Endothelial cell (in vitro differentiated cells): ENCODE measurements at regions not wholly inside any gene's neighbourhood (a gene's known extent, or its start where the extent isn't known, plus 50 kb on each side); places are given as distances from the start of the nearest gene placed in this dataset.

Experiments
- DNase-seq: peaks from one replicate; pipeline ENCODE4 v3.0.0; 2021; ENCODE audit warnings: low spot score
- H3K27ac Mint-ChIP-seq: one replicate; pipeline ENCODE4 v1.8.0; 2021; ENCODE audit warnings: mixed read lengths, inconsistent platforms; ENCODE audit not compliant: unreplicated experiment
- H3K27me3 Mint-ChIP-seq: one replicate; pipeline ENCODE4 v1.8.0; 2021; ENCODE audit warnings: mild to moderate bottlenecking, moderate library complexity, mixed read lengths, inconsistent platforms; ENCODE audit not compliant: unreplicated experiment
- H3K36me3 Mint-ChIP-seq: one replicate; pipeline ENCODE4 v1.8.0; 2021; ENCODE audit warnings: mild to moderate bottlenecking, low read depth, mixed read lengths, inconsistent platforms; ENCODE audit not compliant: unreplicated experiment
- H3K4me1 Mint-ChIP-seq: one replicate; pipeline ENCODE4 v1.8.0; 2021; ENCODE audit warnings: mild to moderate bottlenecking, mixed read lengths, inconsistent platforms; ENCODE audit not compliant: unreplicated experiment
- H3K4me3 Mint-ChIP-seq: one replicate; pipeline ENCODE4 v1.8.0; 2021; ENCODE audit warnings: mild to moderate bottlenecking, mixed read lengths, inconsistent platforms; ENCODE audit not compliant: unreplicated experiment
- H3K9me3 Mint-ChIP-seq: one replicate; pipeline ENCODE4 v1.8.0; 2021; ENCODE audit warnings: mixed read lengths, inconsistent platforms; ENCODE audit not compliant: unreplicated experiment
- TF ChIP-seq, protein P1 (sequence below): fragments of 200-600 bp; sonication (generic); IDR thresholded peaks from one replicate; pipeline ENCODE4 v1.5.0; 2021; ENCODE audit warnings: antibody characterized with exemption; ENCODE audit not compliant: unreplicated experiment

DNA sequence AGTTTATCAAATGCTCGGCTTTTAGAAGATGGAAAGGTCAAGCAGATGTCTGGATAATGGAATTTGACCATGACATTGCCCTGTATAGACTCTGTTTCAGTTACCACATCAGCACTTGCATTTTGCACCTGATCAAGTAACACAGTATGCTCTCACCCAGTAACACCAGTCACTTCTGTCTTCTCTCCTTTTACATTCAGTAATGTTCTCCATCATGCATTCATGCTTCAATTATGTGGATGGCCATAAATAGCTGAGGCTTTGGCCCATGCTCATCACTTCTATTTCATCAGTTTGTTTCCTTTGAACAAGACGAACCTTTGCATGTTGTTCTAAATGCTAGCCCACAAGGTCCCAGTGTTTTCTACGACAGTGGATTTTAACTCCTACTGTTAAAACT lies 322.9 kb upstream of the ACVR2A start:
- Mint-ChIP-seq H3K9me3 (no peaks in the 10 kb centered on the region), H3K27ac (no peak overlapping the region), H3K27me3 (peaks cover 1% of the 10 kb centered on the region), H3K4me1 (peaks cover 7% of the 10 kb centered on the region), H3K36me3 (no peaks in the 10 kb centered on the region), H3K4me3 (no peak overlapping the region)
- DNase-seq = no peak
- TF ChIP-seq, protein P1, sequence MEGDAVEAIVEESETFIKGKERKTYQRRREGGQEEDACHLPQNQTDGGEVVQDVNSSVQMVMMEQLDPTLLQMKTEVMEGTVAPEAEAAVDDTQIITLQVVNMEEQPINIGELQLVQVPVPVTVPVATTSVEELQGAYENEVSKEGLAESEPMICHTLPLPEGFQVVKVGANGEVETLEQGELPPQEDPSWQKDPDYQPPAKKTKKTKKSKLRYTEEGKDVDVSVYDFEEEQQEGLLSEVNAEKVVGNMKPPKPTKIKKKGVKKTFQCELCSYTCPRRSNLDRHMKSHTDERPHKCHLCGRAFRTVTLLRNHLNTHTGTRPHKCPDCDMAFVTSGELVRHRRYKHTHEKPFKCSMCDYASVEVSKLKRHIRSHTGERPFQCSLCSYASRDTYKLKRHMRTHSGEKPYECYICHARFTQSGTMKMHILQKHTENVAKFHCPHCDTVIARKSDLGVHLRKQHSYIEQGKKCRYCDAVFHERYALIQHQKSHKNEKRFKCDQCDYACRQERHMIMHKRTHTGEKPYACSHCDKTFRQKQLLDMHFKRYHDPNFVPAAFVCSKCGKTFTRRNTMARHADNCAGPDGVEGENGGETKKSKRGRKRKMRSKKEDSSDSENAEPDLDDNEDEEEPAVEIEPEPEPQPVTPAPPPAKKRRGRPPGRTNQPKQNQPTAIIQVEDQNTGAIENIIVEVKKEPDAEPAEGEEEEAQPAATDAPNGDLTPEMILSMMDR = no peak

DNA sequence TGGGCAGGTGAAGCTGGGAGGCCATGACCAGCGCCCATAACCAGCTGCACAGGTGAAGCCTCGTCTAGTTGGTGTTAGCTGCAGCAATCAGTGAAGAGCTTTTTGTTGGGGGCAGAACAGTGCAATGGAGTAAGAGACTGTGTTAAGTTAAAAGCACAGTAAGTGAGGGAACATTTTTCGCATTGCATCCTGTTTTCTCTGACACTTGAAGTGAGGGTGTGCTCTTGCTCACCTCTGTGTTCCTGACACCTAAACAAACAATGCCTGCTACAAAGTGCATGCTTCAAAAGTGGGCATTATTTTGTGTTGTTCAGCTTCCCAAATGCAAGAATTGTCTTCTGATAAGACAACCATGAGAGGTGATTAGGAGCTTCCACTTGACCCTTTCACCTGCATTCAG lies 324.0 kb upstream of the ACVR2A start:
- H3K27ac Mint-ChIP-seq = no peak overlapping the region
- DNase-seq = no peak
- H3K36me3 Mint-ChIP-seq = no peaks in the 10 kb centered on the region
- H3K27me3 Mint-ChIP-seq = peaks cover 3% of the 10 kb centered on the region
- no peaks in the 10 kb centered on the region for H3K9me3 Mint-ChIP-seq
- H3K4me1 Mint-ChIP-seq = peaks cover 7% of the 10 kb centered on the region
- TF ChIP-seq, protein P1 = no peak
- H3K4me3 Mint-ChIP-seq = no peak overlapping the region

DNA sequence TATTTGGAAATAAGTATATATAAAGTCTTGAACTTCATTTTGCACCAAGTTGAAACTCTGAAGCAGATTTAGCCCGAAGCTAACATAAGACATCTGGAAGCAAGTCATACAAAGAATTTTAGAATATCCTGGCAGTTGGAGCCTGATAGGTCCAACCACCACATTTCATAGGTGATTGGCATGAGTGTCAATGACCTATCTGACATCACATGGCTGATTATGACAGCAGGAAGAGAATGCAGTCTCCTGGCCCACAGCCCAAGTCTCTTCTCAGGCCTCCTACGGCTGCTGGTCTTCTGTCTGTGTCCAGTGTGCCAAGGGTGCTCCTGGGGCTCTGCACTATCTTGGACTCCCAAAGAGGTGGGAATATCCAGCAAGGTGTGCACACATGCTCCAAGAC lies 325.7 kb upstream of the ACVR2A start:
- Mint-ChIP-seq H3K27me3 (peaks cover 3% of the 10 kb centered on the region), H3K9me3 (no peaks in the 10 kb centered on the region), H3K4me1 (peaks cover 3% of the 10 kb centered on the region), H3K4me3 (no peak overlapping the region), H3K36me3 (no peaks in the 10 kb centered on the region), H3K27ac (no peak overlapping the region)
- DNase-seq = no peak
- TF ChIP-seq, protein P1 = no peak

DNA sequence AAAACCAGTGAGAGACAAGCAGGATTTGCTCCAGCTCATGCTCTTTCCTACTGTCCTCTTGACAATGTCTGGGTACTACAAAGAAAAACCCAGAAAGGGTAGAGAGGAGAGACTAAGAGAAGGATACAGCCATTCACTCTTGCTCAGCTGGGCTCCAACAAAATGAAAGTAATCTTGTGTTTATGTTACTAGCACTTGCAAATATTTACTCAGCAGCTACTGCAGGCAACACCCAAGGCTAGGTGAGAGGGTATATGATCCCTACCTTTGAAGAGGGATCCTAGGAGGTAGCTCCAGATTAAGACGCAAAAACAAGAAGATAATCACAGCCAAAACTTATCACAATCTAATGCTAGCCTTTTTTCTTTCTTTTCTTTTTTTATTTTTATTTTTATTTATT lies 329.6 kb upstream of the ACVR2A start:
- Mint-ChIP-seq H3K27me3 (peaks cover 3% of the 10 kb centered on the region), H3K4me3 (no peak overlapping the region), H3K27ac (no peak overlapping the region), H3K4me1 (no peaks in the 10 kb centered on the region), H3K36me3 (no peaks in the 10 kb centered on the region), H3K9me3 (no peaks in the 10 kb centered on the region)
- DNase-seq = no peak
- TF ChIP-seq, protein P1 = no peak

DNA sequence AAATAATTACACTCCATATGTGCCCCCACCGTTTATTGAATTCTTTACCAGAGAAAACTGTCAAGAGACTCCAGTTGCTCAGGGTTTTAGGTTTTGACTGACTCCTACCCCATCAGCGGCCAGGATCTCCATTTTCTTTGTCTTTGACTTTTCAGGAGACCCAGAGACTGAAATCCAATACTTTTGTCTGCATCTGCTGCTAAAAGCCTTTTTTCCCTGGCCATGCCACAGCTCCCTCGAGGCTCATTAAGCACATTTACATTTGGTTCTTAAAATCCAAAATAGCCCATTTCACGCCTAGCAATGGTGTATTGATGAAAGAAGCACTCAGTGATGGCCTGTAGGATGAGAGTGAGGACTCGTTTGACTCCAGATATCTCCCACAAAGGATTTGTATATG lies 332.6 kb upstream of the ACVR2A start:
- H3K27me3 Mint-ChIP-seq = peaks cover 3% of the 10 kb centered on the region
- no peak for DNase-seq

More for the DNA sequence above, 332.6 kb upstream of the ACVR2A start:
- Mint-ChIP-seq H3K4me3 (no peak overlapping the region), H3K27ac (no peak overlapping the region), H3K4me1 (no peaks in the 10 kb centered on the region), H3K9me3 (no peaks in the 10 kb centered on the region), H3K36me3 (no peaks in the 10 kb centered on the region)
- TF ChIP-seq, protein P1 = no peak
